ENCODE measurements at regions not wholly inside any gene's neighbourhood (a gene's known extent, or its start where the extent isn't known, plus 50 kb on each side); places are given as distances from the start of the nearest gene placed in this dataset.
A peak's percentile ranks its signal among the peaks of the same experiment; 100 is the strongest.
"Not testable (repeated sequence)": the region's sequence is repeated elsewhere in the genome, so short reads cannot be mapped to it uniquely, and the experiment has no call there.

GRCh38 chr9:83191154-83191553, 128.2 kb upstream of the RASEF start:
- no peak for DNase-seq (ENCODE audit: low spot score)

DNA sequence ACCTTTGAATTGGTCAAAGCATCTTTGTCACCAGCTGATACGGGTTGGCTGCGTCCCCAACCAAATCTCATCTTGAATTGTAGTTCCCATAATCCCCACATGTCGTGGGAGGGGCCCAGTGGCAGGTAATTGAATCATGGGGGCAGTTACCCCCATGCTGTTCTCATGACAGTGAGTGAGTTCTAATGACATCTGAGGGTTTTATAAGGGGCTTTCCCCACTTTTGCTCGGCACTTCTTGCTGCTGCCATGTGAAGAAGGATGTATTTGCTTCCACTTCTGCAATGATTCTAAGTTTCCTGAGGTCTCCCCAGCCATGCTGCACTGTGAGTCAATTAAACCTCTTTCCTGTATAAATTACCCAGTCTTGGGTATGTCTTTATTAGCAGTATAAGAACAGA, 126.1 kb upstream of the RASEF start:
- not testable (repeated sequence) for DNase-seq (ENCODE audit: low spot score)

DNA sequence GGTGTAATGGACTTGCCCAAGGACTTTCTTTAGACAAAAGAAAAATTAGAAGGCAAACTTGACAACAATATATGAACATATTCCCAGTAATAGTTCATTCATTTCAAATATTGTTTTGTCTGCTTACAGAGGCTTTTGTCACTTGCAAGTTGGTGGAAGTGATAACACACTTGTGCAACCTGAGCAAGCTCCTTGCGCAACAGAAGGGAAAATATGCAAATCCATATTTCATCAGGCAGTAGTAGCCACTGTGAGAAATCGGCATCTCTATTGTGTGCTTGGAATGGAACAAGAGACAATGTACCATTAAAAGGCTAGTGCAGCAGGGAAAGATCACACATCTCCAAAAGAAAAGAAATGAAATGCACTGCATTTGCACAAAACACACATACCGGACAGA, 125.3 kb upstream of the RASEF start:
- no peak for DNase-seq (ENCODE audit: low spot score)

DNA sequence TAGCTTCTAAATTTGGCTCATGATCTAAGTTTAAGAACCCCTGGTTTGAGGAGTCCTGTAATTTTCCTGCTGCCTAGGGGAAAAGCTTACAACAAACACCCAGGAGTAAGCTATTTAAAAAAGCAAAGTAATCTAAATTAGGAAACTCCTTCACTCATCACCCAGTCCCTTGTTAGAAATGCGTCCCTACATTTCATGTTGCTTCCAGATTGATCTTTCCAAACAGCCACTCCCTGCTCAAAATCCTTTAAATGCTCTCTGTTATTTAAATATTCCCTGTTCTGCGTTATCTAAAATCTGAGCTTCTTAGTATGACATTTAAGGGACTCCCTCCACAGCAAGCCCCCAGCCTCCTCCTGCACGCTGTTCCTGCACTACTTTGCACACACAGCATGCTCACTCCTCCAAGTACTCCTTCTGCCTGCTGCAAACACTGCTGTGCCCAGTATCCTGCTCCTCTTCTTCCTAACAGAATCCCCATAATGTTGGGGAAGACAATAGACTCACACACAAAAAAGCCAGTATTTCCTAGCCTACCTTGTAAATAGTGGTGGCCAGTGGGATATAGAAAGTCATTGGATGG, 123.3 kb upstream of the RASEF start:
- DNase-seq (ENCODE audit: low spot score): no peak

DNA sequence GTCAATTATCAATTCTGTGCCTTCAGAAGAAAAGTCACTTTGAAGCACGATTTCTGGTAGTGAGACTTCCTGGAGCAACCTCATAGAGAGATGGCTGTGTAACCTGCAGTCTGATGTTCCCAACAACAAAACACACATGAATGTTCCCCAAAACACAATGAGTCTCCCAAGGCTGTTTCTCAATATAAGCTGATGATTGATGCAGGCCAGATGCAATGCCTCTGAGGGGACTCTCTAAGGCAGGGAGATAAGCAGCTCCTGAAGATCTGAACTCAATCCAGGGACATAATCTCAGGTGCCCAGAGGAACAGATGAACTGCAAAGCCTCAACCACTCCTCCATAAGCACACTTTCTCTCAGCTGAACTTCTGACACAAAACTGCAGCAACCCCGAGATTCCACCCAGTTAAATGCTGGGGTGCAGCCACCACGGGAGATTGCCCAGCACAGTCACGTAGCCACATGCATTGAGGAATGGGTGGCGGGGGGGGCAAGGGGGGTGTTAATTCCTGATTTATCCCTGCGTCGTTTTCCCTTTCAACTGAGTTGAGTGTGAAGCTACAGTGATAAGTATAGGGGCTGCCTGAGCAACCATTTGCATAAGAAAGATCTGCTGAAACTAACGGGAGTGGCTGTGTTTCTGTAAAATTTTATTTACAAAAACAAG, 122.7 kb upstream of the RASEF start:
- no peak for DNase-seq (ENCODE audit: low spot score)

GRCh38 chr9:83183621-83184020, 120.7 kb upstream of the RASEF start:
- no peak for DNase-seq (ENCODE audit: low spot score)

GRCh38 chr9:83182071-83182470, 119.1 kb upstream of the RASEF start:
- no peak for DNase-seq (ENCODE audit: low spot score)

- no peak for DNase-seq (ENCODE audit: low spot score)
Measured at GRCh38 chr9:83178717-83179116, 115.8 kb upstream of the RASEF start.

- DNase-seq (ENCODE audit: low spot score): no peak
Measured at GRCh38 chr9:83177747-83178146, 114.8 kb upstream of the RASEF start.

GRCh38 chr9:83167126-83167525, 104.2 kb upstream of the RASEF start:
- no peak for DNase-seq (ENCODE audit: low spot score)

DNA sequence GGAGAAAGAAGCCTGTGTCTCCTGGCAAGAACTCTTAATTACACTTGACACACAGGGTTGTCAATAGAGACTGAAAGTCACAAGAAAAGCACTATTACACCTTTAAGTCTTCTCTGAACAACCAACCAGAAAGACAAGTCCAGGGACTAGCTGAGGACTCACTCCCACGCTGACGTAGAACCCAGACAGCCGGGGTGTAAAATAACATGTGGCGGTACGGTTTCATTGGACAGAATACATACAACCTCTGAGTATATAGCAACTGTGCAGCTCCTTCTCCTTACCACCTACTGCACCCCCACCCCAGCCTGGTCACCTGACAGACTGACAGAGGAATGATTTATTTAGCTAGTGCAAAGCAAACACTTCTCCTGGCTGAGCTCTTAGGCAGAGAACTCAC, 103.4 kb upstream of the RASEF start:
- no peak for DNase-seq (ENCODE audit: low spot score)

- no peak for DNase-seq (ENCODE audit: low spot score)
Measured at GRCh38 chr9:83155733-83156132, 92.8 kb upstream of the RASEF start.

GRCh38 chr9:83154821-83155220, 91.9 kb upstream of the RASEF start:
- DNase-seq (ENCODE audit: low spot score): no peak

- peak; percentile 27 for DNase-seq (ENCODE audit: low spot score)
Measured at GRCh38 chr9:83154087-83154736, 91.3 kb upstream of the RASEF start.

GRCh38 chr9:83153030-83153429, 90.1 kb upstream of the RASEF start:
- no peak for DNase-seq (ENCODE audit: low spot score)

- no peak for DNase-seq (ENCODE audit: low spot score)
Measured at GRCh38 chr9:83151627-83152137, 88.7 kb upstream of the RASEF start.

GRCh38 chr9:83147315-83148149, 84.6 kb upstream of the RASEF start:
- no peak for DNase-seq (ENCODE audit: low spot score)

- no peak for DNase-seq (ENCODE audit: low spot score)
Measured at GRCh38 chr9:83146325-83146724, 83.4 kb upstream of the RASEF start.

GRCh38 chr9:83144492-83144891, 81.5 kb upstream of the RASEF start:
- no peak for DNase-seq (ENCODE audit: low spot score)

DNA sequence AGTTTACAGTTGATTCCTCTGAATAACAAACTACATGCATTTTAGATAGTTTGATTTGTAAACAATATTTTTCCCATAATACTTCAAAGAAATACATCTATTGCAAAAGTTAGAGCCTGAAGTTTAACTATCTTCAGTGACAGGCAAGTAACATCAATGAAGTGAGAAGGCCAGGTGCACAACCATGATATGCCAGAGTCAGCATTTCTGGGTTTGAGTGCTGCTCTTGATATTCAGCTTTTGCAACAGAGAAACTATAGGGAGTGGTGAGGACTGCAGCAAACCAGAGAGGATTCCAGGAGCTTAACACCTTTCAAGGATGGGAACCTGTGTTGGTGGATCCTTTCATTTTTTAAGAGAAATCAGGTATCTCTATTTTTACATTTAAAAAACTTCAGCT, 79.4 kb upstream of the RASEF start:
- no peak for DNase-seq (ENCODE audit: low spot score)

GRCh38 chr9:83141887-83142286, 78.9 kb upstream of the RASEF start:
- no peak for DNase-seq (ENCODE audit: low spot score)

DNA sequence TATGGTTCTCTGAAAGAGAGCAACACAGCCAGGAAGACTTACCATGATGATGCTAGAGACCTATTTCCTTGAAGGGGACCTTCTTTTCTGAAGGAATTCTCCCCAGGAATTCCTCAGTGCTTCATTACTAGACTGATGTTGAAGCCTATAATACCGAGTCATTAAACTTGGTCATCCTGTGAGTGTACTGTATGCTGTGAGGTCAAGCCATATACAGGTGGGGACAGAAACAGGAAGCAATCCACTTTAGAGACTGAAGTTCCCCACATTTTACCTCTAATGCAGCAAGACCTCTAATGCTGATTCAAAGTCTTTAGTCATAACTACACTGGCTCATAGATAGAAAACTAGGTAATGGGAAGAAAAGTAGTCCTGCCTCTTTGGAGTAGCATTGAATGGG, 77.1 kb upstream of the RASEF start:
- no peak for DNase-seq (ENCODE audit: low spot score)
